ENCODE measurements at regions not wholly inside any gene's neighbourhood (a gene's known extent, or its start where the extent isn't known, plus 50 kb on each side); places are given as distances from the start of the nearest gene placed in this dataset.
"Not testable (repeated sequence)": the region's sequence is repeated elsewhere in the genome, so short reads cannot be mapped to it uniquely, and the experiment has no call there.

DNA sequence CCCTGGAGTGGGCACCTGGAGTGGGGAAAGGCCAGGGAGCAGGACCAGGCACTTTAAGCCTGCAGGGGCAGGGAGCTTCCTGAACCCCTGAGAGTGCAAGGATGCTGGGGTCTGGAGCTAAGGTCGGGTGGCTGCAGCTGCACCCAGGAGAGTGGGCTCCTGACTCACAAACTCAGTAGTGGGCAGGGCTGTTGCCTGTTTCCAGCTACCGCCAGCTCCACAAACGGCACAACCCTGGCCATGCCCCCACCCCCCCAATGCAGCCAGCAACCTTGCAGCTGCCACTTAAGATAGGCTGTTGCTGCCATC lies 688.8 kb downstream of the NYAP2 start:
- peaks cover 3% of the 10 kb centered on the region for H3K9me3 ChIP-seq (ENCODE audit: control insufficient read depth, low read length)
- H3K4me3 ChIP-seq (ENCODE audit: low read length), result no peak overlapping the region
- no peaks in the 10 kb centered on the region for H3K4me1 ChIP-seq (ENCODE audit: control insufficient read depth, insufficient read depth, low read length)
- H3K9ac ChIP-seq (ENCODE audit: low read length), result no peak overlapping the region
- no peaks in the 10 kb centered on the region for H3K27me3 ChIP-seq (replicated peaks; ENCODE audit: control insufficient read depth, insufficient read depth, low read length)
- H3K36me3 ChIP-seq (ENCODE audit: control insufficient read depth, insufficient read depth, low read length, severe bottlenecking), result no peaks in the 10 kb centered on the region
- DNase-seq (ENCODE audit: low read depth), result no peak

DNA sequence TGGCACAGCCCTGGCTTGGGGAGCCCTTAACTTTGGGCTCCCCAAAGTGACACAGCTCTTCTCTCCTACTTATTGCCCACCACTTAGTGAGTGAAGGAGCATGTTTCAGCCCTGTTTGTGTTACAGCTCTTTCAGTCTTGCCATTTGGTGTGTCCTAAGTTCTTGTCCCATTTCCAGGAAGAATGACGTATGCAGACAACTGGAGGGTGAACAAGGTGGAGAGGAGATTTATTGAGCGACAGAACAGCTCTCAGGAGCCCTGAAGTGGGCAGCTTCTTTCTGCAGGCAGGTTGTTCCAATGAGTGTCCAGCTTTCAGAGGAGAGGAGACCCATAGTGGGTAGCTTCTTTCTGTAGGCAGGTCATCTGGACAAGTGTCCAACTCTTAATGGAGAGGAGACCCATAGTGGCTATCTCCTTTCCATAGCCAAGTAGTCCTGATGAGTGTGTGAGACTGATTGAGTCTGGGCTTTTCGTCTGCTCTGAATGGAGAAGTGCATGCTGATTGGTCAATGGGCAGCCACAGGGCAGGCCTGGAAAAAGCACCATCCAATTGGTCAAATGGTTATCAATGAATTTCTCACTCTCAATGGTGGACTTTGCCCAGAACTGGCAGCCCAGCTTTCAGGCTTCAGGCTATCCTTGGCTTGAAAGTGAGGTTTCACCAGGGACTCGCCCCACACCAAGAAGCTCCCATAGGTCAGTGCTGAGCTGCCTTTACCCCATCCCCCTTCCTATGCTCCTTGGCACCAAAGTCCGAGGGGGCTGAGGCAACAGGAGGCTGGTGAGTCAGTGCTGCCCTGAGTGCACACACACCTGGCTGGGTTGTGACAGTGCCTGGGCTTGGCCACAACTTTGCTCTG lies 688.2 kb downstream of the NYAP2 start:
- H3K4me3 ChIP-seq (ENCODE audit: low read length), result no peak overlapping the region
- H3K9me3 ChIP-seq (ENCODE audit: control insufficient read depth, low read length), result peaks cover 3% of the 10 kb centered on the region
- H3K4me1 ChIP-seq (ENCODE audit: control insufficient read depth, insufficient read depth, low read length), result no peaks in the 10 kb centered on the region
- no peaks in the 10 kb centered on the region for H3K36me3 ChIP-seq (ENCODE audit: control insufficient read depth, insufficient read depth, low read length, severe bottlenecking)
- no peaks in the 10 kb centered on the region for H3K27me3 ChIP-seq (replicated peaks; ENCODE audit: control insufficient read depth, insufficient read depth, low read length)
- DNase-seq (ENCODE audit: low read depth), result no peak
- H3K9ac ChIP-seq (ENCODE audit: low read length), result no peak overlapping the region

DNA sequence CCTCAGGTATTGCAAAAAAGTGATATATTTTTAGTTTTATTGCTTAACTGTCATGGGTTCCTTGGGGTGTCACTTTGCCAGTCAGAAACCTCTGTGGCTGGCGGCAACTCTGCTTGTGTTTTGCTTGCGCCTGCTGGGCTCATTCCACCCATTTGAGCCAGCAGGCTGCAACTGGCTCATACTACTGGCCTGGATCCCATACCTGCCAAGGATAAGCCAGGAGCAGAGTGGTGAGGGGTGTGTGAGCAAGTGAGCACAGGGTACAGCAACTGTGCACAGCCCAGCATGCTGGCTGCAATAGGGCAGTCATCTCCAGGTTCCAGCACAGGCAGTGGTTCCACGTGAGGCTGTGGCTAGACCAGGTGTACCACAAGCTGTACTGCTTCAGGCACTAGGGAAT lies 687.5 kb downstream of the NYAP2 start:
- DNase-seq (ENCODE audit: low read depth), result no peak
- Histone ChIP-seq H3K36me3 (ENCODE audit: control insufficient read depth, insufficient read depth, low read length, severe bottlenecking) (no peaks in the 10 kb centered on the region), H3K9me3 (ENCODE audit: control insufficient read depth, low read length) (peaks cover 3% of the 10 kb centered on the region), H3K4me1 (ENCODE audit: control insufficient read depth, insufficient read depth, low read length) (no peaks in the 10 kb centered on the region), H3K9ac (ENCODE audit: low read length) (no peak overlapping the region), H3K27me3 (replicated peaks; ENCODE audit: control insufficient read depth, insufficient read depth, low read length) (no peaks in the 10 kb centered on the region), H3K4me3 (ENCODE audit: low read length) (no peak overlapping the region)

DNA sequence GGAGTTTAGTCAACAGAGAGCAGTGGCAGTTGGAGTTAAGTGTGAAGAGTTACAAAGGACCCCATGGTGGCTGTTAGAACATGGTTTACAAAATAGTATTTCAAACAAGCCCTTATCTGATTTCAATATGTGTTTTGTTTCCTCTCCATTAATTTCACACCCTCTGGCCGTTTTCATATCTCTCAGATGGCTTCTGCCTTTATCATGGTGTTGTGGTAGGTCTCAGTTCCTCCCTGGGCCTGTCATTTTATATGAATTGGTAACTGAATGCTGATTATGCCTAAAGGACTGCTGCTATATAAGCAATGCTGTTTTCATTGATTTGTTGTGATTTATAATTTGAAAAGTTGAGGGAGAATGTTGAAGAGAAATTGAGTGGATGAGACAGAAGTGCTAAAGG lies 686.7 kb downstream of the NYAP2 start:
- Histone ChIP-seq H3K4me1 (ENCODE audit: control insufficient read depth, insufficient read depth, low read length) (no peaks in the 10 kb centered on the region), H3K9ac (ENCODE audit: low read length) (no peak overlapping the region), H3K36me3 (ENCODE audit: control insufficient read depth, insufficient read depth, low read length, severe bottlenecking) (no peaks in the 10 kb centered on the region), H3K4me3 (ENCODE audit: low read length) (no peak overlapping the region), H3K9me3 (ENCODE audit: control insufficient read depth, low read length) (peaks cover 3% of the 10 kb centered on the region), H3K27me3 (replicated peaks; ENCODE audit: control insufficient read depth, insufficient read depth, low read length) (no peaks in the 10 kb centered on the region)
- no peak for DNase-seq (ENCODE audit: low read depth)

DNA sequence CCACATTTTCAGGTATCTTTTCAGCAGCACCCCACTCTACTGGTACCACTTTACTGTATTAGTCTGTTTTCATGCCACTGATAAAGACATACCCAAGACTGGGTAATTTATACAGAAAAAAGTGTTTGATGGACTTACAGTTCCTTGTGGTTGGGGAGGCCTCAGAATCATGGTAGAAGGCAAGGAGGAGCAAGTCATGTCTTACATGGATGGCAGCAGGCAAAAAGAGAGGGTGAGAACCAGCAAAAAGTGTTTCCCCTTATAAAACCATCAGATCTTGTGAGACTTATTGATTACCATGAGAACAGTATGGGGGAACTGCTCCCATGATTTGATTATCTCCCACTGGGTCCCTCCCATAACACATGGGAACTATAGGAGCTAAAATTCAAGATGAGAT lies 685.9 kb downstream of the NYAP2 start:
- not testable (repeated sequence) for DNase-seq (ENCODE audit: low read depth); H3K4me3 ChIP-seq (ENCODE audit: low read length); H3K27me3 ChIP-seq (replicated peaks; ENCODE audit: control insufficient read depth, insufficient read depth, low read length); H3K36me3 ChIP-seq (ENCODE audit: control insufficient read depth, insufficient read depth, low read length, severe bottlenecking); H3K9me3 ChIP-seq (ENCODE audit: control insufficient read depth, low read length); H3K4me1 ChIP-seq (ENCODE audit: control insufficient read depth, insufficient read depth, low read length); H3K9ac ChIP-seq (ENCODE audit: low read length)

DNA sequence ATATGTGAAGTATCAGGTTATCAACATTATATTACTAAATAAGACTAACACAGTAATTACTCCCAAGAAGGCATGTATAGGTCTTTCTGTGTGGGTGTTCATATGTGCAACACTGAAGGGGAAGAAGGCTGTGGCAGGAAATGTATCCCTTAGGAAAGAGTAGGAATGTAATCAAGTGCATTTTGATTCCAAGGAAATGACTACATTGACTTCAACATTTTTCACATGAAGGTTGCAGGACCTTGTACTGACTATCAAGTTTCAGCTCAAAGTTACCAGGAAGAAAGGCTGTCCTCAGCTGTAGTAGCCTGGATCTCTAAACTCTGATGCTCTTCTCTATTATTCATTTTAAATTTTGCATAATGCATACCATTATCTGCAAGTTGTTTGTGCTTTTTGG lies 680.8 kb downstream of the NYAP2 start:
- peaks cover 14% of the 10 kb centered on the region for H3K4me1 ChIP-seq (ENCODE audit: control insufficient read depth, insufficient read depth, low read length)
- peak; percentile 61 for DNase-seq (ENCODE audit: low read depth)

DNA sequence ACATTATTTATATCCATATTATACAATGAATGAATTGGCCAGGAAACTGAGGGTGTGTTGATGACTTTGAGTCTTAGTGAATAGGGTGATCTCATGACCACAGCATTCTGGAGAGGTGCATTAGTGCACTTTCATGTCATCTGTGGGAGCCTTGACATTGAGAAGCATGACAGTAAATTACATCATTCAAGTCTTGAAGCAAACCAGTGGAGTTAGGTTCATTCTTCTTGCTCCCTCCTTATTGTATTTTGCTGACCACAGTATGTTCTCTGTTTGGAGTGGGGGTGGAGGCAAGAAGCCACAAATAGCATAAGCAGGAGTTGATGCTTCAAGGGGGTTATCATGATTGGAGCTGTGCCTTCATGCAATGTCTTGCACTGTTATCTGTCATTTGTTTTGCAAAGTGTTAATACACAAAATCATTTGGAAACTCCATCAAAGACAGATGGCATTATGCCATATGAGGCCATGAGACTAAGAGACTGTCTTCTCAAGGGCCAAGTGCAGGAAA lies 680.2 kb downstream of the NYAP2 start:
- peaks cover 14% of the 10 kb centered on the region for H3K4me1 ChIP-seq (ENCODE audit: control insufficient read depth, insufficient read depth, low read length)
- peak; percentile 46 for DNase-seq (ENCODE audit: low read depth)
- H3K4me3 ChIP-seq (ENCODE audit: low read length), result no peak overlapping the region
- H3K9me3 ChIP-seq (ENCODE audit: control insufficient read depth, low read length), result no peaks in the 10 kb centered on the region
- H3K27me3 ChIP-seq (replicated peaks; ENCODE audit: control insufficient read depth, insufficient read depth, low read length), result no peaks in the 10 kb centered on the region
- H3K36me3 ChIP-seq (ENCODE audit: control insufficient read depth, insufficient read depth, low read length, severe bottlenecking), result no peaks in the 10 kb centered on the region
- H3K9ac ChIP-seq (ENCODE audit: low read length), result no peak overlapping the region

More for the DNA sequence above, 680.8 kb downstream of the NYAP2 start:
- Histone ChIP-seq H3K4me3 (ENCODE audit: low read length) (no peak overlapping the region), H3K9me3 (ENCODE audit: control insufficient read depth, low read length) (no peaks in the 10 kb centered on the region), H3K36me3 (ENCODE audit: control insufficient read depth, insufficient read depth, low read length, severe bottlenecking) (no peaks in the 10 kb centered on the region), H3K9ac (ENCODE audit: low read length) (no peak overlapping the region), H3K27me3 (replicated peaks; ENCODE audit: control insufficient read depth, insufficient read depth, low read length) (no peaks in the 10 kb centered on the region)

DNA sequence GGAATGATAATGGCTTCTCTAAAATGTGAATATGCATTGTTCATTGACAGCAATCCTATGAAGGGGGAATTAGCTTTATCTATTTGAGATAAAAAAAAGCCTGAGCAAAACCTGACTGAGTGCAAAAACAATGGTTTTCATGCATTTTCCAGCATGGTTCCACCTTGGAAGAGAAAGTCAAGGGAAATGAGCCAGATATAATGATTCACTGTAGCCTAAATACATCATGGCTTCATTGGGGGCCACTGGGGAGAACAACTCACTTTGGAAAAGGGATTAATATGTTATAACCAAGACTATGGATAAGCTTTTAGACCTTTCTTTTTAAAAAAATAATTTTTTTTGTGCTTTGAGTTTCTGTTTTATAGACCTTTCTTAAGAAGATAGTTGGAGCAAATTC lies 679.7 kb downstream of the NYAP2 start:
- H3K36me3 ChIP-seq (ENCODE audit: control insufficient read depth, insufficient read depth, low read length, severe bottlenecking), result no peaks in the 10 kb centered on the region
- no peak for DNase-seq (ENCODE audit: low read depth)
- H3K4me3 ChIP-seq (ENCODE audit: low read length), result no peak overlapping the region
- no peaks in the 10 kb centered on the region for H3K27me3 ChIP-seq (replicated peaks; ENCODE audit: control insufficient read depth, insufficient read depth, low read length)
- no peak overlapping the region for H3K9ac ChIP-seq (ENCODE audit: low read length)
- no peaks in the 10 kb centered on the region for H3K9me3 ChIP-seq (ENCODE audit: control insufficient read depth, low read length)
- peaks cover 14% of the 10 kb centered on the region for H3K4me1 ChIP-seq (ENCODE audit: control insufficient read depth, insufficient read depth, low read length)

DNA sequence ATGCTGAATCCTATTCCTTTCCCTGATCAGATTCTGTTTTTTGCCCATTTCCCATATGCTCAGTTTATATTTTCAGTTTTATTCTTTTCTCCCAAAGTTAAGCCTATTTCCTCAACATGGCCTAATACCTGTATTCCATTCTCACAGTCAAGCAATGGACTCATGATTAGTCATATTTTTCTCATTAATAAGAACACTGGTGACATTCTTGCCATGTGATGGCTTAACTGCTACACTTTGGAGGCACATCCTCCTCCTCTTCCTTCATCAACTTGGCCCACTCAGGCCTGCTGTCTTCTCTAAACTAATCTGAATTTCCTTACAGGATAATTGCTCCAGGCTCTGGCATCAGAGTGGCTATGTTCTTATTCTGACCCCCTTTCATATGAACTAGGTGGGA lies 679.2 kb downstream of the NYAP2 start:
- H3K9ac ChIP-seq (ENCODE audit: low read length), result no peak overlapping the region
- no peaks in the 10 kb centered on the region for H3K27me3 ChIP-seq (replicated peaks; ENCODE audit: control insufficient read depth, insufficient read depth, low read length)
- H3K9me3 ChIP-seq (ENCODE audit: control insufficient read depth, low read length), result no peaks in the 10 kb centered on the region
- no peak for DNase-seq (ENCODE audit: low read depth)
- peaks cover 14% of the 10 kb centered on the region for H3K4me1 ChIP-seq (ENCODE audit: control insufficient read depth, insufficient read depth, low read length)
- no peaks in the 10 kb centered on the region for H3K36me3 ChIP-seq (ENCODE audit: control insufficient read depth, insufficient read depth, low read length, severe bottlenecking)
- H3K4me3 ChIP-seq (ENCODE audit: low read length), result no peak overlapping the region

DNA sequence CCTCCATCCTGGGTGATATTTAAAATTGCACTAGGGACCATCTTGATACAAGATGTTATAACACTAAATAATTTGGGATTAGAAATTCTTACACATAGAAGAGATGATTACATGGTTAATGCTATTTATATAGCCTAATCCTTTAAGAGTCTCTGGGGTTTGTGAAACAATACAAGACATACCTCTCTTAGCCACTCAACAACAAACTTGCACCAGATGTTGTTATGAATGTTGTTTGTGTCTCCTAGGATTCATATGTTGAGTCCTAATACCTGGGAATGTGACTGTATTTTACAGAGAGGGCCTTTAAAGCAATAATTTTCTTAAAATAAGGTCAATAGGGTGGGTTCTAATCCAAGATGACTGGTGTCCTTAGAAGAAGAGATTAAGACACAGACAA lies 678.3 kb downstream of the NYAP2 start:
- Histone ChIP-seq H3K4me3 (ENCODE audit: low read length) (no peak overlapping the region), H3K9ac (ENCODE audit: low read length) (no peak overlapping the region), H3K36me3 (ENCODE audit: control insufficient read depth, insufficient read depth, low read length, severe bottlenecking) (no peaks in the 10 kb centered on the region), H3K27me3 (replicated peaks; ENCODE audit: control insufficient read depth, insufficient read depth, low read length) (no peaks in the 10 kb centered on the region), H3K9me3 (ENCODE audit: control insufficient read depth, low read length) (no peaks in the 10 kb centered on the region), H3K4me1 (ENCODE audit: control insufficient read depth, insufficient read depth, low read length) (peaks cover 14% of the 10 kb centered on the region)
- DNase-seq (ENCODE audit: low read depth), result no peak

DNA sequence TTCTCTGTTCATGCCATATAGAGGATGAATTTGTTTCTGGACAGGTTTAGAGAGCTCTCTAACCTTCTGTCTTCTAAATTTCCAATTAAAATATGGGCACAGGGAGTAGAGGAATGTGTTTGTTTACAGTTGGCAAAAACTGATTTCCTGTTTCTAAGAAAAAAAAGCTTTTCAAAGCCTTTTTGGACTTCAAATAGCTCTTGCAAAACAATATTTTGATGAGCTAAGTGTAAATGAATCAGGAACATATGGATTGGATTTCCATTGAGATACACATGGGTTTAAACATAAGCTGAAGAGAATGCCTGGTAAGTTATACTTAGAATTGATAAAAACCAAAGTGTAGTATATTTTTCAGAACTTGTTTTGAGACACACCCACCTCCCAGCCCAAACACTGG lies 677.5 kb downstream of the NYAP2 start:
- DNase-seq (ENCODE audit: low read depth), result peak; percentile 82

DNA sequence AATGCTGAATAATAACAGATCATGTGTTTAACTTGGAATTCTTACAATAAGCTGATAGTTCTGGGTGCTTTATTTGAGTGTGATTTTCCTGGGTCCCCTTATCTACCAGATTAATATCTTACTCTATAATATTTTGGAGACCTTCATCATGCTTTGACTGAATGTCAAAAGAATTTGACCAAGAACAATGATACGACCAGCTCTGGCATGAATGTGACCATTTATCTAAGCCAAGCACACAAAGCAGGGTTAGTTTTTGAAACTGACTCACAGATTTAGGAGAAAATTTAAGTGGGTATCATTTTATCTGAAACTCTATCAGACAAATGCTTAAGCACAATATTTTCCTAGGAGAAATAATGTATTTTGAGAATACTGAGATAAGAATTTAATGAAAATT lies 677.0 kb downstream of the NYAP2 start:
- no peaks in the 10 kb centered on the region for H3K27me3 ChIP-seq (replicated peaks; ENCODE audit: control insufficient read depth, insufficient read depth, low read length)
- no peak for DNase-seq (ENCODE audit: low read depth)
- no peaks in the 10 kb centered on the region for H3K9me3 ChIP-seq (ENCODE audit: control insufficient read depth, low read length)
- H3K4me3 ChIP-seq (ENCODE audit: low read length), result no peak overlapping the region
- H3K4me1 ChIP-seq (ENCODE audit: control insufficient read depth, insufficient read depth, low read length), result peaks cover 14% of the 10 kb centered on the region
- no peaks in the 10 kb centered on the region for H3K36me3 ChIP-seq (ENCODE audit: control insufficient read depth, insufficient read depth, low read length, severe bottlenecking)
- H3K9ac ChIP-seq (ENCODE audit: low read length), result no peak overlapping the region

More for the DNA sequence above, 677.5 kb downstream of the NYAP2 start:
- Histone ChIP-seq H3K36me3 (ENCODE audit: control insufficient read depth, insufficient read depth, low read length, severe bottlenecking) (no peaks in the 10 kb centered on the region), H3K4me1 (ENCODE audit: control insufficient read depth, insufficient read depth, low read length) (peaks cover 14% of the 10 kb centered on the region), H3K9me3 (ENCODE audit: control insufficient read depth, low read length) (no peaks in the 10 kb centered on the region), H3K27me3 (replicated peaks; ENCODE audit: control insufficient read depth, insufficient read depth, low read length) (no peaks in the 10 kb centered on the region), H3K4me3 (ENCODE audit: low read length) (no peak overlapping the region), H3K9ac (ENCODE audit: low read length) (no peak overlapping the region)
